Endothelial cell of umbilical vein (primary cell): ENCODE measurements at regions not wholly inside any gene's neighbourhood (a gene's known extent, or its start where the extent isn't known, plus 50 kb on each side); places are given as distances from the start of the nearest gene placed in this dataset.

Experiments used
- BruUV-seq: library from RNA; stranded (reverse); fragments of 400-500 nt; replicated peaks from 2 replicates; lab custom pipeline; 2021; lab: Mats Ljungman, UMichigan
- CTCF ChIA-PET: fragments of 300-600, 350-600 bp; sonication (Branson Sonifier 250); formaldehyde crosslinking; loops from one replicate; lab custom pipeline; 2021; ENCODE audit warnings: antibody characterized with exemption, inconsistent platforms; lab: Charles Lee
- POLR2A ChIA-PET: fragments of 300-600, 350-600 bp; sonication (Branson Sonifier 250); formaldehyde crosslinking; loops from one replicate; lab custom pipeline; 2021; ENCODE audit warnings: antibody characterized with exemption, inconsistent platforms; lab: Charles Lee
- DNase-seq: peaks from one replicate; pipeline ENCODE4 v3.0.0-alpha.2; 2011; ENCODE audit warnings: low read depth, low spot score
- FAIRE-seq: peaks from 2 replicates; lab custom pipeline; 2011; peaks lifted over from hg19 to GRCh38; lab: Jason Lieb, UNC
- H2AFZ ChIP-seq: 2 replicates; pipeline ENCODE4 v1.6.0; 2012; ENCODE audit warnings: low read depth, low read length, control low read depth, inconsistent platforms
- H3K27ac ChIP-seq: 2 replicates; pipeline ENCODE4 v1.5.1; 2011; ENCODE audit warnings: low read depth, mild to moderate bottlenecking, control low read depth, low read length, moderate library complexity; ENCODE audit not compliant: insufficient read depth
- H3K27me3 ChIP-seq, 2 experiments: 2 replicates each; pipeline versions ENCODE4 v1.6.0 to v1.6.1; 2011; ENCODE audit warnings: low read length in 2 of 2, mixed read lengths in 1 of 2; ENCODE audit not compliant: control insufficient read depth in 2 of 2, insufficient read depth in 2 of 2
- H3K36me3 ChIP-seq, 2 experiments: 2 replicates in 1 of 2; 3 replicates in 1 of 2; pipeline ENCODE4 v1.5.1; 2011; ENCODE audit warnings: low read length in 2 of 2, mild to moderate bottlenecking in 1 of 2, moderate library complexity in 1 of 2; ENCODE audit not compliant: control insufficient read depth in 2 of 2, insufficient read depth in 2 of 2; ENCODE audit errors: extremely low read depth in 1 of 2
- H3K4me1 ChIP-seq: 3 replicates; pipeline ENCODE4 v1.5.1; 2011; ENCODE audit warnings: mild to moderate bottlenecking, low read length; ENCODE audit not compliant: control insufficient read depth, insufficient read depth; ENCODE audit errors: extremely low read depth
- H3K4me2 ChIP-seq: 2 replicates; pipeline ENCODE4 v1.6.1; 2011; ENCODE audit warnings: low read length, control low read depth, mixed read lengths; ENCODE audit not compliant: insufficient read depth
- H3K4me3 ChIP-seq, 3 experiments: fragments of 200-600 bp in 1 of 3; sonication (generic), shearing (Covaris generic) in 1 of 3; replicated peaks in 1 of 3; 2 replicates each; pipeline ENCODE4 v1.5.1; 2011 to 2016; ENCODE audit warnings: control low read depth in 3 of 3, low read length in 3 of 3, mild to moderate bottlenecking in 2 of 3, inconsistent platforms in 1 of 3, low read depth in 1 of 3, moderate library complexity in 1 of 3; ENCODE audit not compliant: insufficient read depth in 1 of 3
- H3K79me2 ChIP-seq: 2 replicates; pipeline ENCODE4 v1.6.0; 2012; ENCODE audit warnings: low read length, inconsistent platforms; ENCODE audit not compliant: control insufficient read depth, insufficient read depth
- H3K9ac ChIP-seq: replicated peaks from 2 replicates; pipeline ENCODE3; 2011; ENCODE audit warnings: low read length, control low read depth; ENCODE audit not compliant: insufficient read depth; ENCODE audit errors: extremely low read depth
- H3K9me1 ChIP-seq: replicated peaks from 3 replicates; pipeline ENCODE4 v1.6.0; 2011; ENCODE audit warnings: mild to moderate bottlenecking, low read length; ENCODE audit not compliant: control insufficient read depth, insufficient read depth; ENCODE audit errors: extremely low read depth
- H3K9me3 ChIP-seq: replicated peaks from 2 replicates; pipeline ENCODE4 v1.5.1; 2012; ENCODE audit warnings: low read length, inconsistent platforms; ENCODE audit not compliant: control insufficient read depth, insufficient read depth
- H4K20me1 ChIP-seq: replicated peaks from 2 replicates; pipeline ENCODE3; 2011; ENCODE audit warnings: mild to moderate bottlenecking, low read length; ENCODE audit not compliant: control insufficient read depth, insufficient read depth; ENCODE audit errors: extremely low read depth
- EZH2 ChIP-seq: IDR thresholded peaks from 2 replicates; pipeline ENCODE4 v1.6.1; 2012; ENCODE audit warnings: borderline replicate concordance, low read depth, mild to moderate bottlenecking, moderate library complexity, low read length, inconsistent platforms; ENCODE audit not compliant: severe bottlenecking
- FOS ChIP-seq: IDR thresholded peaks from 2 replicates; pipeline ENCODE4 v1.6.1; 2011; ENCODE audit warnings: mild to moderate bottlenecking, low read length, moderate library complexity, borderline replicate concordance; ENCODE audit not compliant: insufficient read depth
- GATA2 ChIP-seq: IDR thresholded peaks from 2 replicates; pipeline ENCODE4 v1.7.0; 2011; ENCODE audit warnings: low read depth, mild to moderate bottlenecking, moderate library complexity, mixed read lengths, low read length; ENCODE audit not compliant: insufficient read length, insufficient read depth
- JUN ChIP-seq: IDR thresholded peaks from 2 replicates; pipeline ENCODE4 v1.6.1; 2011; ENCODE audit warnings: borderline replicate concordance, low read depth; ENCODE audit not compliant: insufficient read length, insufficient read depth
- MYC ChIP-seq: IDR thresholded peaks from one replicate; pipeline ENCODE4 v1.6.1; 2011; ENCODE audit warnings: mild to moderate bottlenecking, low read depth, low read length
- POLR2A ChIP-seq: IDR thresholded peaks from 2 replicates; pipeline ENCODE4 v1.6.1; 2012; ENCODE audit warnings: low read depth, mild to moderate bottlenecking, control low read depth, low read length
- POLR2AphosphoS5 ChIP-seq: IDR thresholded peaks from 2 replicates; pipeline ENCODE4 v1.6.1; 2012; ENCODE audit warnings: low read depth, mild to moderate bottlenecking, control low read depth, low read length, moderate library complexity; ENCODE audit not compliant: insufficient read depth
- dilution Hi-C: fragments of 300-500 bp; cut with MboI; formaldehyde crosslinking; loops from one replicate; pipeline ENCODE4 v1.15.0; 2019; ENCODE audit warnings: low sequenced_read_pairs; ENCODE audit not compliant: extremely low pct_ligation_motif_present
- intact Hi-C: fragments of 100-400 bp; cut with micrococcal nuclease; formaldehyde crosslinking; loops from one replicate; pipeline ENCODE4 v1.10.0; 2022
- TF ChIP-seq, protein P1 (sequence below): IDR thresholded peaks from 2 replicates; pipeline ENCODE4 v1.6.1; 2011; ENCODE audit not compliant: insufficient read depth, insufficient read length
- TF ChIP-seq, protein P2 (sequence below), 2 donors: IDR thresholded peaks; 1 replicate in 1 of 2; 2 replicates in 1 of 2; pipeline ENCODE4 v1.5.1; 2011; ENCODE audit warnings: low read length in 2 of 2, mild to moderate bottlenecking in 2 of 2, moderate library complexity in 2 of 2, control low read depth in 1 of 2, inconsistent platforms in 1 of 2, low read depth in 1 of 2; ENCODE audit not compliant: insufficient read depth in 1 of 2; ENCODE audit errors: extremely low read depth in 1 of 2

DNA sequence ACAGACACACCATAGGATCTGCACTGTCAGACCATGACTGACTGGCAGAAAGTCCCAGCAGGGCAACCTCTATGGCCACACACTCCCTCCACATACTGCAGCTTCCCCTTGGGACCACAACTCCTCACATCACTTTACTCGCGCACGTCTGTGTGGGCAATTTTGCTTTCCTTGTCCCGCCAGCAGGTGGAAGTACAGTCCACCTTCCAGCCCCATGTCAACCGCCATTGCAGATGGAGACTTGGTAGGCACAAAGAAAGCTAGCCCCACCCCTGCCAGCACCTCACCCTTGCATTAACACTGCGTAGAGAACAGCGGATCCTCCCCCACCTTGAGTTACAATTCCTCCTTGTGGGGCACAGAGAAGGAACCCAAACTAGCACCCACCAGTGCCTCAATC lies 74.4 kb upstream of the NAP1L2 start:
- no peak overlapping the region for H3K9ac ChIP-seq
- H3K79me2 ChIP-seq: no peaks in the 10 kb centered on the region
- intact Hi-C loops (no loop called here), dilution Hi-C loops (no loop called here)
- DNase-seq: no peak
- H3K4me3 ChIP-seq: no peak overlapping the region
- no peaks in the 10 kb centered on the region for H3K9me1 ChIP-seq
- ChIA-PET POLR2A (no interaction called here), CTCF (no interaction called here)
- H3K9me3 ChIP-seq: no peaks in the 10 kb centered on the region
- no TSS peak for BruUV-seq
- TF ChIP-seq FOS: no peak
- TF ChIP-seq POLR2AphosphoS5: no peak
- TF ChIP-seq GATA2: no peak
- TF ChIP-seq JUN: no peak
- no peak for TF ChIP-seq EZH2
- no peak for TF ChIP-seq POLR2A
- TF ChIP-seq, protein P1, sequence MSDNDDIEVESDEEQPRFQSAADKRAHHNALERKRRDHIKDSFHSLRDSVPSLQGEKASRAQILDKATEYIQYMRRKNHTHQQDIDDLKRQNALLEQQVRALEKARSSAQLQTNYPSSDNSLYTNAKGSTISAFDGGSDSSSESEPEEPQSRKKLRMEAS: no peak
- TF ChIP-seq MYC: no peak
- TF ChIP-seq, protein P2, sequence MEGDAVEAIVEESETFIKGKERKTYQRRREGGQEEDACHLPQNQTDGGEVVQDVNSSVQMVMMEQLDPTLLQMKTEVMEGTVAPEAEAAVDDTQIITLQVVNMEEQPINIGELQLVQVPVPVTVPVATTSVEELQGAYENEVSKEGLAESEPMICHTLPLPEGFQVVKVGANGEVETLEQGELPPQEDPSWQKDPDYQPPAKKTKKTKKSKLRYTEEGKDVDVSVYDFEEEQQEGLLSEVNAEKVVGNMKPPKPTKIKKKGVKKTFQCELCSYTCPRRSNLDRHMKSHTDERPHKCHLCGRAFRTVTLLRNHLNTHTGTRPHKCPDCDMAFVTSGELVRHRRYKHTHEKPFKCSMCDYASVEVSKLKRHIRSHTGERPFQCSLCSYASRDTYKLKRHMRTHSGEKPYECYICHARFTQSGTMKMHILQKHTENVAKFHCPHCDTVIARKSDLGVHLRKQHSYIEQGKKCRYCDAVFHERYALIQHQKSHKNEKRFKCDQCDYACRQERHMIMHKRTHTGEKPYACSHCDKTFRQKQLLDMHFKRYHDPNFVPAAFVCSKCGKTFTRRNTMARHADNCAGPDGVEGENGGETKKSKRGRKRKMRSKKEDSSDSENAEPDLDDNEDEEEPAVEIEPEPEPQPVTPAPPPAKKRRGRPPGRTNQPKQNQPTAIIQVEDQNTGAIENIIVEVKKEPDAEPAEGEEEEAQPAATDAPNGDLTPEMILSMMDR (IDR thresholded peaks at IDR 0.05; ENCODE audit: extremely low read depth in 1 of 2, insufficient read depth in 1 of 2, low read depth in 1 of 2, low read length in 2 of 2): no peak
- no peak overlapping the region for H2AFZ ChIP-seq
- FAIRE-seq: no peak
- H3K36me3 ChIP-seq: no peaks in the 10 kb centered on the region
- H4K20me1 ChIP-seq: no peaks in the 10 kb centered on the region
- H3K4me2 ChIP-seq: no peak overlapping the region
- no peaks in the 10 kb centered on the region for H3K27me3 ChIP-seq
- H3K4me1 ChIP-seq: no peaks in the 10 kb centered on the region
- no peak overlapping the region for H3K27ac ChIP-seq
